MM.1S (cell line): ENCODE measurements at regions not wholly inside any gene's neighbourhood (a gene's known extent, or its start where the extent isn't known, plus 50 kb on each side); places are given as distances from the start of the nearest gene placed in this dataset.

Experiments
- DNase-seq: peaks from one replicate; pipeline ENCODE4 v3.0.0-alpha.2; 2015
- H2AFZ ChIP-seq: fragments of 300-600 bp; sonication (generic); 2 replicates; pipeline ENCODE4 v1.6.0; 2016; ENCODE audit warnings: antibody characterized with exemption, low read length
- H3F3A ChIP-seq: fragments of 300-600 bp; sonication (generic); 2 replicates; pipeline ENCODE4 v1.6.1; 2016; ENCODE audit warnings: mild to moderate bottlenecking, antibody characterized with exemption, low read length, moderate library complexity, mixed read lengths; ENCODE audit not compliant: insufficient read depth
- H3K27ac ChIP-seq: fragments of 300-600 bp; sonication (generic); 2 replicates; pipeline ENCODE4 v1.5.1; 2016; ENCODE audit warnings: mild to moderate bottlenecking, low read length
- H3K27me3 ChIP-seq: fragments of 300-600 bp; sonication (generic); replicated peaks from 2 replicates; pipeline ENCODE4 v1.6.0; 2016; ENCODE audit warnings: low read length; ENCODE audit not compliant: insufficient read depth
- H3K36me3 ChIP-seq: fragments of 300-600 bp; sonication (generic); replicated peaks from 2 replicates; pipeline ENCODE4 v1.6.1; 2016; ENCODE audit warnings: mild to moderate bottlenecking, low read length, mixed read lengths; ENCODE audit not compliant: insufficient read depth
- H3K4me1 ChIP-seq: fragments of 300-600 bp; sonication (generic); 2 replicates; pipeline ENCODE4 v1.6.1; 2016; ENCODE audit warnings: low read length, mixed read lengths
- H3K4me2 ChIP-seq: fragments of 300-600 bp; sonication (generic); 2 replicates; pipeline ENCODE4 v1.6.0; 2016; ENCODE audit warnings: low read depth, low read length
- H3K4me3 ChIP-seq: fragments of 300-600 bp; sonication (generic); 2 replicates; pipeline ENCODE4 v1.5.1; 2016; ENCODE audit warnings: low read length, mixed read lengths
- H3K79me2 ChIP-seq: fragments of 300-600 bp; sonication (generic); 2 replicates; pipeline ENCODE4 v1.6.1; 2016; ENCODE audit warnings: mixed run types, low read length, mixed read lengths
- H3K9ac ChIP-seq: fragments of 300-600 bp; sonication (generic); 2 replicates; pipeline ENCODE4 v1.6.1; 2016; ENCODE audit warnings: low read length, mixed read lengths
- H3K9me2 ChIP-seq: fragments of 300-600 bp; sonication (generic); replicated peaks from 2 replicates; pipeline ENCODE4 v1.6.1; 2016; ENCODE audit warnings: mild to moderate bottlenecking, low read length, mixed read lengths; ENCODE audit not compliant: insufficient read depth
- H3K9me3 ChIP-seq: fragments of 300-600 bp; sonication (generic); replicated peaks from 2 replicates; pipeline ENCODE4 v1.6.1; 2016; ENCODE audit warnings: mild to moderate bottlenecking, low read length, mixed read lengths; ENCODE audit not compliant: insufficient read depth
- H4K20me1 ChIP-seq: fragments of 300-600 bp; sonication (generic); 2 replicates; pipeline ENCODE4 v1.6.1; 2016; ENCODE audit warnings: mild to moderate bottlenecking, low read length, moderate library complexity, mixed read lengths; ENCODE audit not compliant: insufficient read depth
- CTCF ChIP-seq: fragments of 300-600 bp; sonication (generic); IDR thresholded peaks from 2 replicates; pipeline ENCODE4 v1.5.1; 2016; ENCODE audit warnings: antibody characterized with exemption, low read length, mixed read lengths
- EZH2 ChIP-seq: fragments of 300-600 bp; sonication (generic); optimal IDR thresholded peaks from 2 replicates; pipeline ENCODE3; 2017; ENCODE audit warnings: low read depth, mild to moderate bottlenecking, antibody characterized with exemption, low read length, mixed read lengths
- EZH2phosphoT487 ChIP-seq: fragments of 300-600 bp; sonication (generic); IDR thresholded peaks from 2 replicates; pipeline ENCODE4 v1.6.1; 2018; ENCODE audit warnings: antibody characterized with exemption, low read length

- no peak for TF ChIP-seq CTCF
- TF ChIP-seq EZH2, result no peak
- no peak for TF ChIP-seq EZH2phosphoT487
- Histone ChIP-seq H2AFZ (no peak overlapping the region), H3K4me2 (no peak overlapping the region), H3K4me3 (no peak overlapping the region), H3K27ac (no peak overlapping the region), H3K9me2 (no peaks in the 10 kb centered on the region), H3K4me1 (no peaks in the 10 kb centered on the region), H3K9ac (no peak overlapping the region), H3K9me3 (no peaks in the 10 kb centered on the region), H3F3A (no peaks in the 10 kb centered on the region), H3K27me3 (no peaks in the 10 kb centered on the region), H3K36me3 (no peaks in the 10 kb centered on the region), H3K79me2 (no peaks in the 10 kb centered on the region), H4K20me1 (no peaks in the 10 kb centered on the region)
- DNase-seq, result no peak
These were observed 599.3 kb downstream of the SLC6A15 start for GRCh38 chr12:84313323-84313675.

- H2AFZ ChIP-seq, result no peak overlapping the region
- H4K20me1 ChIP-seq, result no peaks in the 10 kb centered on the region
- TF ChIP-seq EZH2, result no peak
- no peak for TF ChIP-seq EZH2phosphoT487
- no peak for TF ChIP-seq CTCF
- H3K9me3 ChIP-seq, result no peaks in the 10 kb centered on the region
- no peaks in the 10 kb centered on the region for H3K27me3 ChIP-seq
- H3K9me2 ChIP-seq, result no peaks in the 10 kb centered on the region
- H3K79me2 ChIP-seq, result no peaks in the 10 kb centered on the region
- H3K36me3 ChIP-seq, result no peaks in the 10 kb centered on the region
- H3K9ac ChIP-seq, result no peak overlapping the region
- no peak for DNase-seq
- H3K4me1 ChIP-seq, result no peaks in the 10 kb centered on the region
- H3K4me3 ChIP-seq, result no peak overlapping the region
- no peaks in the 10 kb centered on the region for H3F3A ChIP-seq
- H3K27ac ChIP-seq, result no peak overlapping the region
- H3K4me2 ChIP-seq, result no peak overlapping the region
These were observed 604.4 kb downstream of the SLC6A15 start for GRCh38 chr12:84308211-84308610.

GRCh38 chr12:84305144-84305543, 607.5 kb downstream of the SLC6A15 start:
- TF ChIP-seq EZH2 (no peak), EZH2phosphoT487 (no peak), CTCF (no peak)
- no peaks in the 10 kb centered on the region for H3K4me1 ChIP-seq
- no peaks in the 10 kb centered on the region for H3K36me3 ChIP-seq
- H2AFZ ChIP-seq, result no peak overlapping the region
- no peaks in the 10 kb centered on the region for H3K79me2 ChIP-seq
- no peak overlapping the region for H3K27ac ChIP-seq
- H4K20me1 ChIP-seq, result no peaks in the 10 kb centered on the region
- no peaks in the 10 kb centered on the region for H3K9me3 ChIP-seq
- no peak overlapping the region for H3K4me2 ChIP-seq
- no peak overlapping the region for H3K4me3 ChIP-seq
- no peak overlapping the region for H3K9ac ChIP-seq
- H3K9me2 ChIP-seq, result no peaks in the 10 kb centered on the region
- no peaks in the 10 kb centered on the region for H3K27me3 ChIP-seq
- no peaks in the 10 kb centered on the region for H3F3A ChIP-seq
- DNase-seq, result no peak

- Histone ChIP-seq H3K79me2 (no peaks in the 10 kb centered on the region), H3K9me3 (no peaks in the 10 kb centered on the region)
These were observed 618.4 kb downstream of the SLC6A15 start for GRCh38 chr12:84294246-84294645.

More at GRCh38 chr12:84294246-84294645, 618.4 kb downstream of the SLC6A15 start:
- Histone ChIP-seq H3K27me3 (no peaks in the 10 kb centered on the region), H3F3A (no peaks in the 10 kb centered on the region), H4K20me1 (no peaks in the 10 kb centered on the region), H3K27ac (no peak overlapping the region), H3K4me1 (no peaks in the 10 kb centered on the region), H3K36me3 (no peaks in the 10 kb centered on the region), H3K9ac (no peak overlapping the region), H3K9me2 (no peaks in the 10 kb centered on the region), H3K4me3 (no peak overlapping the region), H2AFZ (no peak overlapping the region), H3K4me2 (no peak overlapping the region)
- DNase-seq, result no peak
- TF ChIP-seq EZH2, result no peak
- TF ChIP-seq CTCF, result no peak
- no peak for TF ChIP-seq EZH2phosphoT487
